GM23338 (cell line): ENCODE measurements at regions not wholly inside any gene's neighbourhood (a gene's known extent, or its start where the extent isn't known, plus 50 kb on each side); places are given as distances from the start of the nearest gene placed in this dataset.
A peak's percentile ranks its signal among the peaks of the same experiment; 100 is the strongest.

Source experiments
- ATAC-seq: fragments of 200-7000 bp; cut with Tn5 transposase; 3 replicates; pipeline ENCODE4 v1.9.1; 2020
- DNase-seq: peaks from one replicate; pipeline ENCODE4 v3.0.0-alpha.2; 2015; ENCODE audit warnings: low spot score
- H2AFZ ChIP-seq: fragments of 200-600 bp; sonication (generic); 2 replicates; pipeline ENCODE4 v1.8.0; 2016; ENCODE audit warnings: antibody characterized with exemption, mild to moderate bottlenecking, moderate library complexity
- H3F3A ChIP-seq: fragments of 200-600 bp; sonication (generic); replicated peaks from 2 replicates; pipeline ENCODE4 v1.8.0; 2017; ENCODE audit warnings: antibody characterized with exemption, mixed run types, low read depth
- H3K27ac ChIP-seq: fragments of 200-600 bp; sonication (generic); 2 replicates; pipeline ENCODE4 v1.6.1; 2016; ENCODE audit warnings: low read depth
- H3K27me3 ChIP-seq: fragments of 200-600 bp; sonication (generic); 2 replicates; pipeline ENCODE4 v1.8.0; 2016; ENCODE audit warnings: mild to moderate bottlenecking, mixed run types, moderate library complexity; ENCODE audit not compliant: insufficient read depth
- H3K36me3 ChIP-seq: fragments of 200-600 bp; sonication (generic); 2 replicates; pipeline ENCODE4 v1.8.0; 2016; ENCODE audit warnings: mild to moderate bottlenecking; ENCODE audit not compliant: insufficient read depth
- H3K4me1 ChIP-seq: fragments of 200-600 bp; sonication (generic); 2 replicates; pipeline ENCODE4 v1.8.0; 2016; ENCODE audit warnings: mild to moderate bottlenecking, moderate library complexity; ENCODE audit not compliant: insufficient read depth
- H3K4me2 ChIP-seq: fragments of 200-600 bp; sonication (generic); 2 replicates; pipeline ENCODE4 v1.7.1; 2017; ENCODE audit warnings: mixed run types
- H3K4me3 ChIP-seq: fragments of 200-600 bp; sonication (generic); 2 replicates; pipeline ENCODE4 v1.6.1; 2016; ENCODE audit warnings: mixed run types
- H3K79me2 ChIP-seq: fragments of 200-600 bp; sonication (generic); replicated peaks from 2 replicates; pipeline ENCODE4 v1.8.0; 2017; ENCODE audit warnings: mild to moderate bottlenecking; ENCODE audit not compliant: insufficient read depth
- H3K9me2 ChIP-seq: fragments of 200-600 bp; sonication (generic); 2 replicates; pipeline ENCODE4 v1.8.0; 2017; ENCODE audit not compliant: insufficient read depth
- H4K20me1 ChIP-seq: fragments of 200-600 bp; sonication (generic); replicated peaks from 2 replicates; pipeline ENCODE4 v1.8.0; 2017; ENCODE audit warnings: mild to moderate bottlenecking; ENCODE audit not compliant: insufficient read depth
- H3K27ac Mint-ChIP-seq: 2 replicates; pipeline ENCODE4 v1.8.0; 2020; ENCODE audit warnings: inconsistent platforms, mild to moderate bottlenecking, moderate library complexity, mixed read lengths
- H3K27me3 Mint-ChIP-seq: 3 replicates; pipeline ENCODE4 v1.8.0; 2022; ENCODE audit warnings: low read depth, mild to moderate bottlenecking, moderate library complexity, mixed read lengths, inconsistent platforms; ENCODE audit not compliant: insufficient read depth, poor library complexity
- H3K36me3 Mint-ChIP-seq: 3 replicates; pipeline ENCODE4 v1.8.0; 2021; ENCODE audit warnings: low read depth, mild to moderate bottlenecking, inconsistent platforms, moderate library complexity, mixed read lengths
- H3K4me1 Mint-ChIP-seq: 3 replicates; pipeline ENCODE4 v1.8.0; 2020; ENCODE audit warnings: mild to moderate bottlenecking, inconsistent platforms, mixed read lengths
- H3K4me3 Mint-ChIP-seq: 3 replicates; pipeline ENCODE4 v1.8.0; 2021; ENCODE audit warnings: moderate library complexity, mild to moderate bottlenecking, inconsistent platforms, mixed read lengths
- H3K9me3 Mint-ChIP-seq: 3 replicates; pipeline ENCODE4 v1.8.0; 2020; ENCODE audit warnings: moderate library complexity, mild to moderate bottlenecking, inconsistent platforms, mixed read lengths
- CTCF ChIP-seq, 2 experiments: fragments of 200-600 bp in 1 of 2; sonication (generic) in 1 of 2; conservative IDR thresholded peaks; 2 replicates each; pipeline versions ENCODE4 v1.5.1 to v1.6.1; 2016 to 2017; ENCODE audit warnings: antibody characterized with exemption in 2 of 2, low read depth in 2 of 2, mild to moderate bottlenecking in 2 of 2, moderate library complexity in 1 of 2
- ETS1 ChIP-seq: IDR thresholded peaks from 2 replicates; pipeline ENCODE4 v1.6.1; 2016; ENCODE audit warnings: antibody characterized with exemption
- NANOG ChIP-seq: IDR thresholded peaks from 2 replicates; pipeline ENCODE4 v1.6.1; 2016; ENCODE audit warnings: antibody characterized with exemption, borderline replicate concordance
- POLR2AphosphoS5 ChIP-seq: IDR thresholded peaks from 2 replicates; pipeline ENCODE4 v1.6.1; 2016; ENCODE audit warnings: antibody characterized with exemption, low read depth
- STAT1 ChIP-seq: IDR thresholded peaks from one replicate; pipeline ENCODE4 v1.6.1; 2016; ENCODE audit warnings: antibody characterized with exemption; ENCODE audit not compliant: unreplicated experiment
- ZNF114 ChIP-seq: fragments of 250-450 bp; sonication (Bioruptor Pico); IDR thresholded peaks from 2 replicates; pipeline ENCODE4 v1.5.0; 2020; ENCODE audit warnings: mild to moderate bottlenecking, moderate library complexity
- TF ChIP-seq, protein P1 (sequence below): fragments of 250-450 bp; sonication (Bioruptor Pico); IDR thresholded peaks from 2 replicates; pipeline ENCODE4 v1.5.0; 2020; ENCODE audit warnings: mild to moderate bottlenecking, moderate library complexity

- TF ChIP-seq, protein P1, sequence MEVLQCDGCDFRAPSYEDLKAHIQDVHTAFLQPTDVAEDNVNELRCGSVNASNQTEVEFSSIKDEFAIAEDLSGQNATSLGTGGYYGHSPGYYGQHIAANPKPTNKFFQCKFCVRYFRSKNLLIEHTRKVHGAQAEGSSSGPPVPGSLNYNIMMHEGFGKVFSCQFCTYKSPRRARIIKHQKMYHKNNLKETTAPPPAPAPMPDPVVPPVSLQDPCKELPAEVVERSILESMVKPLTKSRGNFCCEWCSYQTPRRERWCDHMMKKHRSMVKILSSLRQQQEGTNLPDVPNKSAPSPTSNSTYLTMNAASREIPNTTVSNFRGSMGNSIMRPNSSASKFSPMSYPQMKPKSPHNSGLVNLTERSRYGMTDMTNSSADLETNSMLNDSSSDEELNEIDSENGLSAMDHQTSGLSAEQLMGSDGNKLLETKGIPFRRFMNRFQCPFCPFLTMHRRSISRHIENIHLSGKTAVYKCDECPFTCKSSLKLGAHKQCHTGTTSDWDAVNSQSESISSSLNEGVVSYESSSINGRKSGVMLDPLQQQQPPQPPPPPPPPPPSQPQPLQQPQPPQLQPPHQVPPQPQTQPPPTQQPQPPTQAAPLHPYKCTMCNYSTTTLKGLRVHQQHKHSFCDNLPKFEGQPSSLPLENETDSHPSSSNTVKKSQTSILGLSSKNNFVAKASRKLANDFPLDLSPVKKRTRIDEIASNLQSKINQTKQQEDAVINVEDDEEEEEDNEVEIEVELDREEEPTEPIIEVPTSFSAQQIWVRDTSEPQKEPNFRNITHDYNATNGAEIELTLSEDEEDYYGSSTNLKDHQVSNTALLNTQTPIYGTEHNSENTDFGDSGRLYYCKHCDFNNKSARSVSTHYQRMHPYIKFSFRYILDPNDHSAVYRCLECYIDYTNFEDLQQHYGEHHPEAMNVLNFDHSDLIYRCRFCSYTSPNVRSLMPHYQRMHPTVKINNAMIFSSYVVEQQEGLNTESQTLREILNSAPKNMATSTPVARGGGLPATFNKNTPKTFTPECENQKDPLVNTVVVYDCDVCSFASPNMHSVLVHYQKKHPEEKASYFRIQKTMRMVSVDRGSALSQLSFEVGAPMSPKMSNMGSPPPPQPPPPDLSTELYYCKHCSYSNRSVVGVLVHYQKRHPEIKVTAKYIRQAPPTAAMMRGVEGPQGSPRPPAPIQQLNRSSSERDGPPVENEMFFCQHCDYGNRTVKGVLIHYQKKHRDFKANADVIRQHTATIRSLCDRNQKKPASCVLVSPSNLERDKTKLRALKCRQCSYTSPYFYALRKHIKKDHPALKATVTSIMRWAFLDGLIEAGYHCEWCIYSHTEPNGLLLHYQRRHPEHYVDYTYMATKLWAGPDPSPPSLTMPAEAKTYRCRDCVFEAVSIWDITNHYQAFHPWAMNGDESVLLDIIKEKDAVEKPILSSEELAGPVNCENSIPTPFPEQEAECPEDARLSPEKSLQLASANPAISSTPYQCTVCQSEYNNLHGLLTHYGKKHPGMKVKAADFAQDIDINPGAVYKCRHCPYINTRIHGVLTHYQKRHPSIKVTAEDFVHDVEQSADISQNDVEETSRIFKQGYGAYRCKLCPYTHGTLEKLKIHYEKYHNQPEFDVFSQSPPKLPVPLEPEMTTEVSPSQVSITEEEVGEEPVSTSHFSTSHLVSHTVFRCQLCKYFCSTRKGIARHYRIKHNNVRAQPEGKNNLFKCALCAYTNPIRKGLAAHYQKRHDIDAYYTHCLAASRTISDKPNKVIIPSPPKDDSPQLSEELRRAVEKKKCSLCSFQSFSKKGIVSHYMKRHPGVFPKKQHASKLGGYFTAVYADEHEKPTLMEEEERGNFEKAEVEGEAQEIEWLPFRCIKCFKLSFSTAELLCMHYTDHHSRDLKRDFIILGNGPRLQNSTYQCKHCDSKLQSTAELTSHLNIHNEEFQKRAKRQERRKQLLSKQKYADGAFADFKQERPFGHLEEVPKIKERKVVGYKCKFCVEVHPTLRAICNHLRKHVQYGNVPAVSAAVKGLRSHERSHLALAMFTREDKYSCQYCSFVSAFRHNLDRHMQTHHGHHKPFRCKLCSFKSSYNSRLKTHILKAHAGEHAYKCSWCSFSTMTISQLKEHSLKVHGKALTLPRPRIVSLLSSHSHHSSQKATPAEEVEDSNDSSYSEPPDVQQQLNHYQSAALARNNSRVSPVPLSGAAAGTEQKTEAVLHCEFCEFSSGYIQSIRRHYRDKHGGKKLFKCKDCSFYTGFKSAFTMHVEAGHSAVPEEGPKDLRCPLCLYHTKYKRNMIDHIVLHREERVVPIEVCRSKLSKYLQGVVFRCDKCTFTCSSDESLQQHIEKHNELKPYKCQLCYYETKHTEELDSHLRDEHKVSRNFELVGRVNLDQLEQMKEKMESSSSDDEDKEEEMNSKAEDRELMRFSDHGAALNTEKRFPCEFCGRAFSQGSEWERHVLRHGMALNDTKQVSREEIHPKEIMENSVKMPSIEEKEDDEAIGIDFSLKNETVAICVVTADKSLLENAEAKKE (CRISPR knock-in tag) = no peak
- TF ChIP-seq STAT1 = no peak
- no peak for TF ChIP-seq CTCF (conservative IDR thresholded peaks at IDR 0.05; ENCODE audit: low read depth in 2 of 2)
- no peak for TF ChIP-seq NANOG
These were observed 103.0 kb upstream of the DPH6 start (continued) for GRCh38 chr15:35648941-35649340.

- Mint-ChIP-seq H3K4me3 (no peak overlapping the region), H3K36me3 (no peaks in the 10 kb centered on the region), H3K27me3 (peaks cover 1% of the 10 kb centered on the region), H3K9me3 (peaks cover 3% of the 10 kb centered on the region; the same call in 2 of the 3 replicates), H3K27ac (no peak overlapping the region), H3K4me1 (peaks cover 6% of the 10 kb centered on the region; the same call in 1 of the 3 replicates)
- no peak overlapping the region for H3K4me3 ChIP-seq
- no peak overlapping the region for H3K4me2 ChIP-seq
- no peaks in the 10 kb centered on the region for H3K79me2 ChIP-seq
- no peaks in the 10 kb centered on the region for H3F3A ChIP-seq
- no peaks in the 10 kb centered on the region for H3K4me1 ChIP-seq
- H2AFZ ChIP-seq = 0 out of 2 replicates have a peak overlapping the region, but pooled peaks have one; percentile 33
- no peak overlapping the region for H3K27ac ChIP-seq
- no peaks in the 10 kb centered on the region for H3K27me3 ChIP-seq
- no peak for ATAC-seq
- no peaks in the 10 kb centered on the region for H4K20me1 ChIP-seq
- H3K36me3 ChIP-seq = no peaks in the 10 kb centered on the region
- no peak for DNase-seq
- H3K9me2 ChIP-seq = no peaks in the 10 kb centered on the region
- TF ChIP-seq POLR2AphosphoS5 (no peak), ZNF114 (CRISPR knock-in tag) (no peak), ETS1 (no peak)
- TF ChIP-seq, protein P1 (CRISPR knock-in tag) = no peak
These were observed 103.6 kb upstream of the DPH6 start for GRCh38 chr15:35649575-35649974.
